Mesenchymal stem cell (in vitro differentiated cells and primary cell): ENCODE measurements at regions not wholly inside any gene's neighbourhood (a gene's known extent, or its start where the extent isn't known, plus 50 kb on each side); places are given as distances from the start of the nearest gene placed in this dataset.

ENCODE experiments used
- DNase-seq: peaks from one replicate; pipeline ENCODE4 v3.0.0-alpha.2; 2013
- H2AFZ ChIP-seq: one replicate; pipeline ENCODE4 v1.6.1; 2013; ENCODE audit warnings: low read depth, mild to moderate bottlenecking, control low read depth, inconsistent platforms, low read length, moderate library complexity
- H2AK5ac ChIP-seq: 2 replicates; pipeline ENCODE4 v1.6.1; 2013; ENCODE audit warnings: low read length, moderate library complexity, mild to moderate bottlenecking, inconsistent platforms; ENCODE audit not compliant: severe bottlenecking
- H2BK120ac ChIP-seq: one replicate; pipeline ENCODE4 v1.6.1; 2013; ENCODE audit warnings: low read depth, mild to moderate bottlenecking, inconsistent platforms, low read length, moderate library complexity
- H2BK12ac ChIP-seq, 2 experiments: one replicate each; pipeline ENCODE4 v1.6.1; 2013; ENCODE audit warnings: inconsistent platforms in 2 of 2, low read length in 2 of 2, mild to moderate bottlenecking in 2 of 2, moderate library complexity in 2 of 2, control low read depth in 1 of 2
- H2BK15ac ChIP-seq: one replicate; pipeline ENCODE4 v1.6.1; 2013; ENCODE audit warnings: mild to moderate bottlenecking, low read depth, inconsistent platforms; ENCODE audit not compliant: poor library complexity, severe bottlenecking
- H2BK5ac ChIP-seq: 2 replicates; pipeline ENCODE4 v1.6.1; 2013; ENCODE audit warnings: low read depth, mild to moderate bottlenecking, low read length, control low read depth, inconsistent platforms; ENCODE audit not compliant: poor library complexity, severe bottlenecking
- H3K14ac ChIP-seq, 2 experiments: one replicate each; pipeline ENCODE4 v1.6.1; 2013; ENCODE audit warnings: inconsistent platforms in 2 of 2, low read length in 2 of 2, control low read depth in 1 of 2, mild to moderate bottlenecking in 1 of 2, moderate library complexity in 1 of 2
- H3K18ac ChIP-seq, 2 experiments: one replicate each; pipeline ENCODE4 v1.6.1; 2013; ENCODE audit warnings: inconsistent platforms in 2 of 2, low read length in 2 of 2, control low read depth in 1 of 2, low read depth in 1 of 2, mild to moderate bottlenecking in 1 of 2
- H3K23ac ChIP-seq, 2 experiments: one replicate each; pipeline ENCODE4 v1.6.1; 2013; ENCODE audit warnings: inconsistent platforms in 2 of 2, low read length in 2 of 2, mild to moderate bottlenecking in 2 of 2, moderate library complexity in 2 of 2, control low read depth in 1 of 2
- H3K27ac ChIP-seq: 2 replicates; pipeline ENCODE4 v1.5.1; 2013; ENCODE audit warnings: mild to moderate bottlenecking, moderate library complexity, low read length, control low read depth, inconsistent platforms; ENCODE audit not compliant: poor library complexity, severe bottlenecking
- H3K27me3 ChIP-seq, 2 experiments: 2 replicates each; pipeline versions ENCODE4 v1.6.1 to v1.7.0; 2013; ENCODE audit warnings: low read length in 2 of 2, mild to moderate bottlenecking in 2 of 2, moderate library complexity in 2 of 2, control low read depth in 1 of 2, inconsistent platforms in 1 of 2; ENCODE audit not compliant: control insufficient read depth in 1 of 2, insufficient read depth in 1 of 2
- H3K36me3 ChIP-seq, 2 experiments: 2 replicates each; pipeline versions ENCODE4 v1.6.1 to v1.7.0; 2013; ENCODE audit warnings: low read length in 2 of 2, control low read depth in 1 of 2, inconsistent platforms in 1 of 2, low read depth in 1 of 2, mild to moderate bottlenecking in 1 of 2; ENCODE audit not compliant: insufficient read depth in 2 of 2, control insufficient read depth in 1 of 2
- H3K4ac ChIP-seq, 2 experiments: one replicate each; pipeline ENCODE4 v1.6.1; 2013; ENCODE audit warnings: inconsistent platforms in 2 of 2, low read length in 2 of 2, mild to moderate bottlenecking in 2 of 2, moderate library complexity in 2 of 2, control low read depth in 1 of 2, low read depth in 1 of 2
- H3K4me1 ChIP-seq: 2 replicates; pipeline ENCODE4 v1.6.1; 2013; ENCODE audit warnings: low read depth, low read length, control low read depth; ENCODE audit not compliant: control insufficient read depth, insufficient read depth
- H3K4me2 ChIP-seq: 2 replicates; pipeline ENCODE4 v1.6.1; 2013; ENCODE audit warnings: low read length, mild to moderate bottlenecking, inconsistent platforms; ENCODE audit not compliant: poor library complexity, severe bottlenecking
- H3K4me3 ChIP-seq, 2 experiments: 2 replicates each; pipeline versions ENCODE4 v1.5.1 to v1.7.0; 2013; ENCODE audit warnings: low read length in 2 of 2, mild to moderate bottlenecking in 2 of 2, control low read depth in 1 of 2, low read depth in 1 of 2; ENCODE audit not compliant: insufficient read depth in 1 of 2
- H3K79me1 ChIP-seq: replicated peaks from 2 replicates; pipeline ENCODE4 v1.6.1; 2013; ENCODE audit warnings: mild to moderate bottlenecking, control low read depth, low read length, inconsistent platforms; ENCODE audit not compliant: poor library complexity, severe bottlenecking
- H3K9ac ChIP-seq: 2 replicates; pipeline ENCODE4 v1.7.0; 2013; ENCODE audit warnings: mild to moderate bottlenecking, low read length, moderate library complexity
- H3K9me3 ChIP-seq: 2 replicates; pipeline ENCODE4 v1.7.0; 2013; ENCODE audit warnings: mild to moderate bottlenecking, low read length; ENCODE audit not compliant: control insufficient read depth
- H4K8ac ChIP-seq: one replicate; pipeline ENCODE4 v1.6.1; 2013; ENCODE audit warnings: inconsistent platforms, mild to moderate bottlenecking, low read length, moderate library complexity
- H4K91ac ChIP-seq: one replicate; pipeline ENCODE4 v1.6.1; 2013; ENCODE audit warnings: mild to moderate bottlenecking, low read length, inconsistent platforms
- WGBS: methylation state at CpG from one replicate; pipeline ENCODE4 v1.1.7; 2013; ENCODE audit warnings: mixed read lengths; 5-methylcytosine and 5-hydroxymethylcytosine counted together

- Histone ChIP-seq H3K9ac (no peak overlapping the region), H4K8ac (no peak overlapping the region), H3K4me1 (peaks cover 1% of the 10 kb centered on the region), H2BK12ac (no peak overlapping the region), H2BK5ac (no peak overlapping the region), H3K9me3 (no peaks in the 10 kb centered on the region), H3K4me3 (no peak overlapping the region), H3K4ac (no peak overlapping the region), H3K27me3 (peaks cover 0 to 58% of the 10 kb centered on the region in 2 experiments), H2AK5ac (no peak overlapping the region), H2AFZ (no peak overlapping the region), H3K27ac (no peak overlapping the region), H2BK120ac (no peak overlapping the region), H4K91ac (no peak overlapping the region), H3K79me1 (no peaks in the 10 kb centered on the region), H3K14ac (no peak overlapping the region), H3K23ac (no peak overlapping the region), H3K36me3 (no peaks in the 10 kb centered on the region), H2BK15ac (no peak overlapping the region), H3K4me2 (no peak overlapping the region), H3K18ac (no peak overlapping the region)
- no peak for DNase-seq
- WGBS, result 94% methylated on average over 9 of the region's 10 CpGs
These were observed 116.4 kb upstream of the HES1 start for GRCh38 chr3:194019398-194020165.

- no peaks in the 10 kb centered on the region for H3K9me3 ChIP-seq
- no CpG with 5 or more reads among the region's 2 CpGs for WGBS
- no peak overlapping the region for H3K9ac ChIP-seq
- H2AK5ac ChIP-seq, result no peak overlapping the region
- no peak overlapping the region for H2AFZ ChIP-seq
- no peak overlapping the region for H4K8ac ChIP-seq
- H3K14ac ChIP-seq, result no peak overlapping the region
- no peak overlapping the region for H4K91ac ChIP-seq
- no peak overlapping the region for H3K4me2 ChIP-seq
- peaks cover 8 to 57% of the 10 kb centered on the region in 2 experiments for H3K27me3 ChIP-seq
- no peak overlapping the region for H2BK120ac ChIP-seq
- no peak for DNase-seq
- no peak overlapping the region for H3K18ac ChIP-seq
- no peak overlapping the region for H2BK15ac ChIP-seq
- H3K4ac ChIP-seq, result no peak overlapping the region
- H3K4me3 ChIP-seq, result no peak overlapping the region
- no peak overlapping the region for H2BK12ac ChIP-seq
- H3K27ac ChIP-seq, result no peak overlapping the region
- peaks cover 4% of the 10 kb centered on the region for H3K4me1 ChIP-seq
- H2BK5ac ChIP-seq, result no peak overlapping the region
- no peaks in the 10 kb centered on the region for H3K36me3 ChIP-seq
- H3K23ac ChIP-seq, result no peak overlapping the region
- H3K79me1 ChIP-seq, result no peaks in the 10 kb centered on the region
These were observed 113.9 kb upstream of the HES1 start for GRCh38 chr3:194022052-194022451.

GRCh38 chr3:194022816-194023215 lies 113.1 kb upstream of the HES1 start:
- H3K9ac ChIP-seq, result no peak overlapping the region
- H4K8ac ChIP-seq, result no peak overlapping the region
- H3K79me1 ChIP-seq, result no peaks in the 10 kb centered on the region
- no peak overlapping the region for H2BK5ac ChIP-seq
- no peak overlapping the region for H3K23ac ChIP-seq
- no peak overlapping the region for H3K4me2 ChIP-seq
- no peak overlapping the region for H2BK12ac ChIP-seq
- no peak overlapping the region for H2AFZ ChIP-seq
- H2BK120ac ChIP-seq, result no peak overlapping the region
- H3K18ac ChIP-seq, result no peak overlapping the region
- H3K9me3 ChIP-seq, result no peaks in the 10 kb centered on the region
- no peak overlapping the region for H2AK5ac ChIP-seq
- 68% methylated on average over 5 of the region's 5 CpGs for WGBS
- H2BK15ac ChIP-seq, result no peak overlapping the region
- peaks cover 4% of the 10 kb centered on the region for H3K4me1 ChIP-seq
- H3K4me3 ChIP-seq, result no peak overlapping the region
- DNase-seq, result no peak
- H3K27ac ChIP-seq, result no peak overlapping the region
- H3K36me3 ChIP-seq, result no peaks in the 10 kb centered on the region
- H3K14ac ChIP-seq, result no peak overlapping the region
- no peak overlapping the region for H3K4ac ChIP-seq
- H4K91ac ChIP-seq, result no peak overlapping the region
- H3K27me3 ChIP-seq, result peaks cover 10 to 65% of the 10 kb centered on the region in 2 experiments

GRCh38 chr3:194023501-194024280 lies 112.3 kb upstream of the HES1 start:
- H2BK15ac ChIP-seq, result no peak overlapping the region
- peaks cover 3% of the 10 kb centered on the region for H3K9me3 ChIP-seq
- H3K4ac ChIP-seq, result no peak overlapping the region
- H4K91ac ChIP-seq, result no peak overlapping the region
- no peak overlapping the region for H2AFZ ChIP-seq
- no peak overlapping the region for H2BK5ac ChIP-seq
- DNase-seq, result no peak
- no peak overlapping the region for H2BK12ac ChIP-seq
- no peak overlapping the region for H3K23ac ChIP-seq
- H3K27me3 ChIP-seq, result peaks cover 10 to 68% of the 10 kb centered on the region in 2 experiments
- no peak overlapping the region for H2AK5ac ChIP-seq
- no peak overlapping the region for H3K18ac ChIP-seq
- H3K14ac ChIP-seq, result no peak overlapping the region
- no peak overlapping the region for H3K27ac ChIP-seq
- H2BK120ac ChIP-seq, result no peak overlapping the region
- H3K4me2 ChIP-seq, result no peak overlapping the region
- 91% methylated on average over 8 of the region's 9 CpGs for WGBS
- H4K8ac ChIP-seq, result no peak overlapping the region
- no peaks in the 10 kb centered on the region for H3K36me3 ChIP-seq
- H3K9ac ChIP-seq, result no peak overlapping the region
- peaks cover 4% of the 10 kb centered on the region for H3K4me1 ChIP-seq
- no peaks in the 10 kb centered on the region for H3K79me1 ChIP-seq
- H3K4me3 ChIP-seq, result no peak overlapping the region
